T-helper 2 cell treated with Interferon-gamma antibody and Interleukin-4, amounts not matched to agents 5 μg/mL and 100 μg/mL, for 36 hours (primary cell): ENCODE measurements at regions not wholly inside any gene's neighbourhood (a gene's known extent, or its start where the extent isn't known, plus 50 kb on each side); places are given as distances from the start of the nearest gene placed in this dataset.
"Not testable (repeated sequence)": the region's sequence is repeated elsewhere in the genome, so short reads cannot be mapped to it uniquely, and the experiment has no call there.

ENCODE experiments used
- DNase-seq: peaks from one replicate; pipeline ENCODE4 v3.0.0; 2021; ENCODE audit warnings: low spot score
- H3K27ac Mint-ChIP-seq: one replicate; pipeline ENCODE4 v1.8.0; 2021; ENCODE audit warnings: mild to moderate bottlenecking, mixed read lengths
- H3K27me3 Mint-ChIP-seq: one replicate; pipeline ENCODE4 v1.8.0; 2021; ENCODE audit warnings: low read depth, mixed read lengths
- H3K36me3 Mint-ChIP-seq: one replicate; pipeline ENCODE4 v1.8.0; 2021; ENCODE audit warnings: low read depth, mixed read lengths
- H3K4me1 Mint-ChIP-seq: one replicate; pipeline ENCODE4 v1.8.0; 2021; ENCODE audit warnings: low read depth, mixed read lengths
- H3K4me3 Mint-ChIP-seq: one replicate; pipeline ENCODE4 v1.8.0; 2022; ENCODE audit warnings: mild to moderate bottlenecking, moderate library complexity, mixed read lengths
- H3K9me3 Mint-ChIP-seq: one replicate; pipeline ENCODE4 v1.8.0; 2021; ENCODE audit warnings: mixed read lengths

- no peaks in the 10 kb centered on the region for H3K36me3 Mint-ChIP-seq
- DNase-seq, result no peak
- H3K9me3 Mint-ChIP-seq, result peaks cover 70% of the 10 kb centered on the region
- no peak overlapping the region for H3K4me3 Mint-ChIP-seq
- H3K27ac Mint-ChIP-seq, result no peak overlapping the region
- H3K4me1 Mint-ChIP-seq, result no peaks in the 10 kb centered on the region
- H3K27me3 Mint-ChIP-seq, result no peaks in the 10 kb centered on the region
These were observed 82.9 kb downstream of the ZNF737 start for GRCh38 chr19:20482721-20483120.

GRCh38 chr19:20481736-20482135 lies 83.8 kb downstream of the ZNF737 start:
- no peak for DNase-seq
- H3K9me3 Mint-ChIP-seq, result peaks cover 70% of the 10 kb centered on the region
- no peak overlapping the region for H3K4me3 Mint-ChIP-seq
- H3K27ac Mint-ChIP-seq, result no peak overlapping the region
- H3K4me1 Mint-ChIP-seq, result no peaks in the 10 kb centered on the region
- no peaks in the 10 kb centered on the region for H3K27me3 Mint-ChIP-seq
- no peaks in the 10 kb centered on the region for H3K36me3 Mint-ChIP-seq

GRCh38 chr19:20479483-20479882 lies 86.1 kb downstream of the ZNF737 start:
- Mint-ChIP-seq H3K9me3 (peaks cover 71% of the 10 kb centered on the region), H3K36me3 (peaks cover 4% of the 10 kb centered on the region), H3K4me1 (no peaks in the 10 kb centered on the region), H3K27ac (no peak overlapping the region), H3K27me3 (no peaks in the 10 kb centered on the region), H3K4me3 (no peak overlapping the region)
- DNase-seq, result no peak

GRCh38 chr19:20478936-20479335 lies 86.6 kb downstream of the ZNF737 start:
- DNase-seq, result no peak
- Mint-ChIP-seq H3K27me3 (no peaks in the 10 kb centered on the region), H3K4me3 (no peak overlapping the region), H3K4me1 (no peaks in the 10 kb centered on the region), H3K27ac (no peak overlapping the region), H3K9me3 (peaks cover 72% of the 10 kb centered on the region), H3K36me3 (peaks cover 4% of the 10 kb centered on the region)

GRCh38 chr19:20472854-20473253 lies 92.7 kb downstream of the ZNF737 start:
- Mint-ChIP-seq H3K27me3 (no peaks in the 10 kb centered on the region), H3K9me3 (peaks cover 78% of the 10 kb centered on the region), H3K27ac (no peak overlapping the region), H3K4me3 (no peak overlapping the region), H3K36me3 (peaks cover 4% of the 10 kb centered on the region), H3K4me1 (no peaks in the 10 kb centered on the region)
- no peak for DNase-seq

GRCh38 chr19:20471431-20471830 lies 94.2 kb downstream of the ZNF737 start:
- H3K36me3 Mint-ChIP-seq, result peaks cover 2% of the 10 kb centered on the region
- no peak for DNase-seq
- H3K4me1 Mint-ChIP-seq, result no peaks in the 10 kb centered on the region
- no peaks in the 10 kb centered on the region for H3K27me3 Mint-ChIP-seq
- peaks cover 70% of the 10 kb centered on the region for H3K9me3 Mint-ChIP-seq
- no peak overlapping the region for H3K4me3 Mint-ChIP-seq
- H3K27ac Mint-ChIP-seq, result no peak overlapping the region

GRCh38 chr19:20470345-20471135 lies 95.0 kb downstream of the ZNF737 start:
- H3K4me3 Mint-ChIP-seq, result no peak overlapping the region
- H3K36me3 Mint-ChIP-seq, result peaks cover under 1% of the 10 kb centered on the region
- no peak overlapping the region for H3K27ac Mint-ChIP-seq
- no peak for DNase-seq
- H3K4me1 Mint-ChIP-seq, result no peaks in the 10 kb centered on the region
- no peaks in the 10 kb centered on the region for H3K27me3 Mint-ChIP-seq
- H3K9me3 Mint-ChIP-seq, result peaks cover 67% of the 10 kb centered on the region

- H3K27ac Mint-ChIP-seq, H3K27me3 Mint-ChIP-seq, H3K36me3 Mint-ChIP-seq, H3K4me3 Mint-ChIP-seq, DNase-seq, H3K4me1 Mint-ChIP-seq: not testable (repeated sequence)
- peaks cover 53% of the 10 kb centered on the region for H3K9me3 Mint-ChIP-seq
These were observed 99.0 kb downstream of the ZNF737 start for GRCh38 chr19:20466638-20466990.

- H3K4me1 Mint-ChIP-seq, H3K27ac Mint-ChIP-seq, H3K36me3 Mint-ChIP-seq, H3K4me3 Mint-ChIP-seq, DNase-seq, H3K27me3 Mint-ChIP-seq: not testable (repeated sequence)
- H3K9me3 Mint-ChIP-seq, result peaks cover 49% of the 10 kb centered on the region
These were observed 99.5 kb downstream of the ZNF737 start for GRCh38 chr19:20465922-20466637.

- H3K27me3 Mint-ChIP-seq, result no peaks in the 10 kb centered on the region
- no peaks in the 10 kb centered on the region for H3K4me1 Mint-ChIP-seq
- H3K9me3 Mint-ChIP-seq, result peaks cover 20% of the 10 kb centered on the region
- no peak for DNase-seq
- no peak overlapping the region for H3K4me3 Mint-ChIP-seq
- H3K27ac Mint-ChIP-seq, result no peak overlapping the region
- no peaks in the 10 kb centered on the region for H3K36me3 Mint-ChIP-seq
These were observed 112.1 kb downstream of the ZNF737 start for GRCh38 chr19:20453425-20453935.

- H3K27me3 Mint-ChIP-seq, result no peaks in the 10 kb centered on the region
- peaks cover 54% of the 10 kb centered on the region for H3K9me3 Mint-ChIP-seq
- DNase-seq, result no peak
- H3K27ac Mint-ChIP-seq, result no peak overlapping the region
- H3K4me3 Mint-ChIP-seq, result no peak overlapping the region
- H3K4me1 Mint-ChIP-seq, result no peaks in the 10 kb centered on the region
- no peaks in the 10 kb centered on the region for H3K36me3 Mint-ChIP-seq
These were observed 121.2 kb downstream of the ZNF737 start for GRCh38 chr19:20444202-20444885.

- DNase-seq, H3K36me3 Mint-ChIP-seq, H3K27ac Mint-ChIP-seq, H3K4me1 Mint-ChIP-seq, H3K27me3 Mint-ChIP-seq, H3K4me3 Mint-ChIP-seq: not testable (repeated sequence)
- peaks cover 65% of the 10 kb centered on the region for H3K9me3 Mint-ChIP-seq
These were observed 133.2 kb downstream of the ZNF737 start for GRCh38 chr19:20432266-20432842.

- H3K4me1 Mint-ChIP-seq, result no peaks in the 10 kb centered on the region
- no peak overlapping the region for H3K4me3 Mint-ChIP-seq
- no peaks in the 10 kb centered on the region for H3K36me3 Mint-ChIP-seq
- peaks cover 63% of the 10 kb centered on the region for H3K9me3 Mint-ChIP-seq
- no peak for DNase-seq
- H3K27me3 Mint-ChIP-seq, result no peaks in the 10 kb centered on the region
- no peak overlapping the region for H3K27ac Mint-ChIP-seq
These were observed 133.8 kb downstream of the ZNF737 start for GRCh38 chr19:20431826-20432225.
